ENCODE measurements at regions not wholly inside any gene's neighbourhood (a gene's known extent, or its start where the extent isn't known, plus 50 kb on each side); places are given as distances from the start of the nearest gene placed in this dataset.

DNA sequence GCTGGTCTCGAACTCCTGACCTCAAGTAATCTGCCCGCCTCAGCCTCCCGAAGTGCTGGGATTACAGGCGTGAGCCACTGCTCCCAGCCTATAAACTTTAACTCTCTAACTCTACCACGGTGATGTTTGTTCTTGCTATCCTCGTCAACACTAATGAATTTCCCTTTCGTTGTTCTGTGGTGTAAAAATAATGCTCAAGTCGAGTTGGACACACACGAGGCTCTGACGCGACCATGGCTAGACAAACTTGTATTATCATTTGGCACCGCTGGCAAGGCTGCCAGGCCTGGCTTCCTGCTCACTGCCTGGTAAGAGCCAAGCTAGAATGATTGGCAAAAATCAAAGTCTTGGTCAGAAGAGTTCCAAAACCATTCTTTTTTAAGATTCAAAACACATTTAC is 167.0 kb upstream of the KLF6 start:
- no peaks in the 10 kb centered on the region for H3K4me1 ChIP-seq
- H3K27me3 ChIP-seq: no peaks in the 10 kb centered on the region
- H3K9me3 ChIP-seq: no peaks in the 10 kb centered on the region
- intact Hi-C loops (cut with DNase I): no loop called here
- H3K36me3 ChIP-seq: no peaks in the 10 kb centered on the region
- no peak for DNase-seq
- no peak for TF ChIP-seq CTCF (IDR thresholded peaks at IDR 0.05)
- TF ChIP-seq POLR2A (IDR thresholded peaks at IDR 0.05): no peak
- WGBS, 2 donors: 86 to 89% methylated on average over 12 of the region's 12 CpGs
- no peak overlapping the region for H3K27ac ChIP-seq
- no peak overlapping the region for H3K4me3 ChIP-seq (replicated peaks in 1 of 3)

GRCh38 chr10:3950676-3951275 is 165.8 kb upstream of the KLF6 start:
- Histone ChIP-seq H3K4me1 (no peaks in the 10 kb centered on the region), H3K4me3 (replicated peaks in 1 of 3) (no peak overlapping the region), H3K9me3 (no peaks in the 10 kb centered on the region), H3K27me3 (no peaks in the 10 kb centered on the region), H3K36me3 (no peaks in the 10 kb centered on the region), H3K27ac (no peak overlapping the region)
- TF ChIP-seq POLR2A (IDR thresholded peaks at IDR 0.05): no peak
- TF ChIP-seq CTCF (IDR thresholded peaks at IDR 0.05): no peak
- no peak for DNase-seq
- WGBS, 2 donors: 77 to 83% methylated on average over 12 of the region's 12 CpGs
- intact Hi-C loops (cut with DNase I): no loop called here

DNA sequence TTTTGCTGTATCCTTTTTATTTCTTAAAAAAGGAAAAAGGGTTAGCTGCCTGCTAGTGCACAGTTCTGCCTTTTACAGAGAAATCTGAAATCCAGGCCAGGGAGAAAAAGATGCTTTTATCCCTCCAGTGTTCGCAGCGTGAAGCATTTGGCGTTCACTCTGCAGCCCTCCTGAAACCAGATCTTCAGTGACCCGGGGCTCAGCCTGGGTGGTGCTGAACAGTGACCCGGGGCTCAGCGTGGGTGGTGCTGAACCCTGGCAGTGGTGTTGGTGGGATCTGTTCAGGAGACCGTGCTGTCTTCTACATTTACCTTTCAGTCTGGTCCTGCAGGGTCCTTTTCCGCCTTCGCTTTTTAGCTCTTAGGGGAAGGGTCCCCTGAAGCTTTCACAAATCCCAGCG is 164.7 kb upstream of the KLF6 start:
- 71 to 72% methylated on average over 10 of the region's 10 CpGs for WGBS, 2 donors
- DNase-seq: no peak
- Histone ChIP-seq H3K27ac (no peak overlapping the region), H3K4me3 (replicated peaks in 1 of 3) (no peak overlapping the region), H3K27me3 (no peaks in the 10 kb centered on the region), H3K9me3 (no peaks in the 10 kb centered on the region), H3K4me1 (no peaks in the 10 kb centered on the region), H3K36me3 (no peaks in the 10 kb centered on the region)
- intact Hi-C loops (cut with DNase I): no loop called here
- no peak for TF ChIP-seq POLR2A (IDR thresholded peaks at IDR 0.05)
- TF ChIP-seq CTCF (IDR thresholded peaks at IDR 0.05): no peak

DNA sequence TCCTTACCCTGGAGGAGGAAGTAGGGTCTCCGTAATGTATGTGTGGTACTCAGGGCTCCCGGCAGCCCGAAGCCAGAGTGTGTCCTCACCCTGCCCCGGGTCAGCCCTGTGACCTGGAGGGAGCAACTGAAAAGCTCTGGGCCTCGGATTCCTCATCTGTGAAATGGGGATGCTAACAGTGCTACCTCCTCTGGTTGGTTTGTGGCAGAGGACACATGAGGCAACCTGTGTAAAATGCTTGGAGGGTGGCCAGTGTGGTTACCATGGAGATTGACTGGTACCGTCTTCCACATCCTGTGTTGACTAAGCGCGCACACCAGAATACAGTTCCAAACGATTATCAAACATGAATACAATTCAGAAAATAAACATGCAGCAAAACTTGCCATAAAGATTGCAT is 163.8 kb upstream of the KLF6 start:
- Histone ChIP-seq H3K4me3 (replicated peaks in 1 of 3) (no peak overlapping the region), H3K36me3 (no peaks in the 10 kb centered on the region), H3K4me1 (no peaks in the 10 kb centered on the region), H3K9me3 (no peaks in the 10 kb centered on the region), H3K27ac (no peak overlapping the region), H3K27me3 (no peaks in the 10 kb centered on the region)
- 74 to 75% methylated on average over 9 of the region's 9 CpGs for WGBS, 2 donors
- TF ChIP-seq CTCF (IDR thresholded peaks at IDR 0.05): no peak
- no peak for TF ChIP-seq POLR2A (IDR thresholded peaks at IDR 0.05)
- intact Hi-C loops (cut with DNase I): no loop called here
- peak; percentile 34 to 53 for DNase-seq

GRCh38 chr10:3946234-3947229 is 161.5 kb upstream of the KLF6 start:
- no peaks in the 10 kb centered on the region for H3K27me3 ChIP-seq
- H3K4me3 ChIP-seq (replicated peaks in 1 of 3): no peak overlapping the region
- WGBS, 2 donors: 80 to 83% methylated on average over 9 of the region's 9 CpGs
- no peaks in the 10 kb centered on the region for H3K4me1 ChIP-seq
- H3K36me3 ChIP-seq: no peaks in the 10 kb centered on the region
- no peak for DNase-seq
- H3K9me3 ChIP-seq: no peaks in the 10 kb centered on the region
- intact Hi-C loops (cut with DNase I): no loop called here
- no peak for TF ChIP-seq POLR2A (IDR thresholded peaks at IDR 0.05)
- no peak for TF ChIP-seq CTCF (IDR thresholded peaks at IDR 0.05)
- H3K27ac ChIP-seq: no peak overlapping the region

All from thyroid gland (tissue), 4 donors.